Naive B cell (primary cell): ENCODE measurements at regions not wholly inside any gene's neighbourhood (a gene's known extent, or its start where the extent isn't known, plus 50 kb on each side); places are given as distances from the start of the nearest gene placed in this dataset.

Experiments
- ATAC-seq, 2 donors: fragments of 150-1000 bp; cut with Tn5 transposase; 2 replicates each; pipeline ENCODE4 v1.10.0; 2021; ENCODE audit warnings: low read depth in 2 of 2, mild to moderate bottlenecking in 2 of 2, moderate library complexity in 2 of 2
- DNase-seq: peaks from one replicate; pipeline ENCODE4 v3.0.0; 2022
- H3K27ac Mint-ChIP-seq, 6 donors: one replicate each; pipeline ENCODE4 v1.8.0; 2020 to 2022; ENCODE audit warnings: mild to moderate bottlenecking in 6 of 6, mixed read lengths in 6 of 6, moderate library complexity in 5 of 6, inconsistent platforms in 2 of 6
- H3K27me3 Mint-ChIP-seq, 3 donors: one replicate each; pipeline ENCODE4 v1.8.0; 2021 to 2022; ENCODE audit warnings: mixed read lengths in 3 of 3, mild to moderate bottlenecking in 1 of 3
- H3K36me3 Mint-ChIP-seq, 2 donors: one replicate each; pipeline ENCODE4 v1.8.0; 2020 to 2022; ENCODE audit warnings: mixed read lengths in 2 of 2, inconsistent platforms in 1 of 2, mild to moderate bottlenecking in 1 of 2
- H3K4me1 Mint-ChIP-seq, 3 donors: one replicate each; pipeline ENCODE4 v1.8.0; 2020 to 2022; ENCODE audit warnings: mixed read lengths in 3 of 3, inconsistent platforms in 1 of 3, mild to moderate bottlenecking in 1 of 3, moderate library complexity in 1 of 3
- H3K4me3 Mint-ChIP-seq, 8 donors: one replicate each; pipeline ENCODE4 v1.8.0; 2020 to 2022; ENCODE audit warnings: mild to moderate bottlenecking in 8 of 8, mixed read lengths in 8 of 8, moderate library complexity in 8 of 8, inconsistent platforms in 2 of 8
- H3K9me3 Mint-ChIP-seq, 7 donors: one replicate each; pipeline ENCODE4 v1.8.0; 2020 to 2022; ENCODE audit warnings: mixed read lengths in 7 of 7, mild to moderate bottlenecking in 5 of 7, inconsistent platforms in 2 of 7, moderate library complexity in 1 of 7

- no peak for ATAC-seq
- no peaks in the 10 kb centered on the region for H3K27me3 Mint-ChIP-seq
- peaks cover 4 to 16% (median 5%) of the 10 kb centered on the region in 3 donors for H3K4me1 Mint-ChIP-seq
- H3K36me3 Mint-ChIP-seq: peaks cover 7 to 12% of the 10 kb centered on the region in 2 donors
- no peak for DNase-seq
- no peak overlapping the region for H3K4me3 Mint-ChIP-seq
- H3K9me3 Mint-ChIP-seq: peaks cover 0 to 3% (median 0%) of the 10 kb centered on the region in 7 donors
- peak overlapping the region in 2 of 6 donors; percentile 61 to 69 for H3K27ac Mint-ChIP-seq
These were observed 223.6 kb downstream of the TM9SF2 start for GRCh38 chr13:99724633-99725517.

GRCh38 chr13:99723878-99724277, 222.6 kb downstream of the TM9SF2 start:
- peaks cover 4 to 16% (median 5%) of the 10 kb centered on the region in 3 donors for H3K4me1 Mint-ChIP-seq
- no peak overlapping the region for H3K4me3 Mint-ChIP-seq
- DNase-seq (no peak), ATAC-seq (no peak)
- H3K27ac Mint-ChIP-seq: no peak overlapping the region
- no peaks in the 10 kb centered on the region for H3K27me3 Mint-ChIP-seq
- peaks cover 0 to 3% (median 0%) of the 10 kb centered on the region in 7 donors for H3K9me3 Mint-ChIP-seq
- peaks cover 7 to 12% of the 10 kb centered on the region in 2 donors for H3K36me3 Mint-ChIP-seq

GRCh38 chr13:99722931-99723330, 221.7 kb downstream of the TM9SF2 start:
- H3K4me1 Mint-ChIP-seq: peaks cover 4 to 16% (median 5%) of the 10 kb centered on the region in 3 donors
- no peaks in the 10 kb centered on the region for H3K27me3 Mint-ChIP-seq
- peak overlapping the region in 1 of 6 donors; percentile 80 for H3K27ac Mint-ChIP-seq
- H3K36me3 Mint-ChIP-seq: peaks cover 7 to 12% of the 10 kb centered on the region in 2 donors
- ATAC-seq (no peak), DNase-seq (no peak)
- peaks cover 0 to 3% (median 0%) of the 10 kb centered on the region in 7 donors for H3K9me3 Mint-ChIP-seq
- no peak overlapping the region for H3K4me3 Mint-ChIP-seq

GRCh38 chr13:99722338-99722818, 221.1 kb downstream of the TM9SF2 start:
- no peak for ATAC-seq
- Mint-ChIP-seq H3K4me1 (peaks cover 4 to 16% (median 5%) of the 10 kb centered on the region in 3 donors), H3K36me3 (peaks cover 7 to 12% of the 10 kb centered on the region in 2 donors), H3K27me3 (no peaks in the 10 kb centered on the region), H3K27ac (no peak overlapping the region), H3K9me3 (peaks cover 0 to 3% (median 0%) of the 10 kb centered on the region in 7 donors), H3K4me3 (no peak overlapping the region)
- DNase-seq: no peak

GRCh38 chr13:99721606-99722337, 220.5 kb downstream of the TM9SF2 start:
- Mint-ChIP-seq H3K4me3 (no peak overlapping the region), H3K4me1 (peaks cover 4 to 16% (median 5%) of the 10 kb centered on the region in 3 donors), H3K27ac (no peak overlapping the region), H3K27me3 (no peaks in the 10 kb centered on the region), H3K36me3 (peaks cover 7 to 12% of the 10 kb centered on the region in 2 donors), H3K9me3 (peaks cover 0 to 3% (median 0%) of the 10 kb centered on the region in 7 donors)
- ATAC-seq (no peak), DNase-seq (no peak)

- Mint-ChIP-seq H3K4me1 (peaks cover 5 to 16% (median 8%) of the 10 kb centered on the region in 3 donors), H3K36me3 (peaks cover 5 to 14% of the 10 kb centered on the region in 2 donors), H3K4me3 (peak overlapping the region in 1 of 8 donors; percentile 7), H3K9me3 (peaks cover 0 to 3% (median 0%) of the 10 kb centered on the region in 7 donors), H3K27ac (peak overlapping the region in 1 of 6 donors; percentile 26), H3K27me3 (no peaks in the 10 kb centered on the region)
- DNase-seq (no peak), ATAC-seq (no peak)
These were observed 216.8 kb downstream of the TM9SF2 start for GRCh38 chr13:99717959-99718674.

- Mint-ChIP-seq H3K27ac (no peak overlapping the region), H3K27me3 (no peaks in the 10 kb centered on the region), H3K36me3 (peaks cover 0 to 4% of the 10 kb centered on the region in 2 donors), H3K9me3 (no peaks in the 10 kb centered on the region), H3K4me1 (peaks cover 0 to 3% (median 0%) of the 10 kb centered on the region in 3 donors), H3K4me3 (no peak overlapping the region)
- ATAC-seq: no peak
- DNase-seq: no peak
These were observed 207.9 kb downstream of the TM9SF2 start for GRCh38 chr13:99709134-99709533.

- Mint-ChIP-seq H3K9me3 (no peaks in the 10 kb centered on the region), H3K4me1 (no peaks in the 10 kb centered on the region), H3K36me3 (peaks cover 0 to 7% of the 10 kb centered on the region in 2 donors), H3K4me3 (no peak overlapping the region), H3K27ac (no peak overlapping the region), H3K27me3 (no peaks in the 10 kb centered on the region)
- ATAC-seq (no peak), DNase-seq (no peak)
These were observed 203.1 kb downstream of the TM9SF2 start for GRCh38 chr13:99704390-99704789.

- Mint-ChIP-seq H3K36me3 (peaks cover 0 to 7% of the 10 kb centered on the region in 2 donors), H3K9me3 (no peaks in the 10 kb centered on the region), H3K27ac (no peak overlapping the region), H3K4me3 (no peak overlapping the region), H3K4me1 (no peaks in the 10 kb centered on the region), H3K27me3 (no peaks in the 10 kb centered on the region)
- DNase-seq (no peak), ATAC-seq (no peak)
These were observed 202.6 kb downstream of the TM9SF2 start for GRCh38 chr13:99703908-99704307.

GRCh38 chr13:99702687-99703319, 201.5 kb downstream of the TM9SF2 start:
- Mint-ChIP-seq H3K27ac (no peak overlapping the region), H3K4me3 (no peak overlapping the region), H3K36me3 (peaks cover 0 to 7% of the 10 kb centered on the region in 2 donors), H3K9me3 (no peaks in the 10 kb centered on the region), H3K27me3 (no peaks in the 10 kb centered on the region), H3K4me1 (no peaks in the 10 kb centered on the region)
- DNase-seq: no peak
- no peak for ATAC-seq

- H3K36me3 Mint-ChIP-seq: peaks cover 0 to 7% of the 10 kb centered on the region in 2 donors
- no peaks in the 10 kb centered on the region for H3K9me3 Mint-ChIP-seq
- no peaks in the 10 kb centered on the region for H3K4me1 Mint-ChIP-seq
- ATAC-seq (no peak), DNase-seq (no peak)
- H3K27ac Mint-ChIP-seq: no peak overlapping the region
- no peak overlapping the region for H3K4me3 Mint-ChIP-seq
- H3K27me3 Mint-ChIP-seq: no peaks in the 10 kb centered on the region
These were observed 199.2 kb downstream of the TM9SF2 start for GRCh38 chr13:99700468-99700867.

- Mint-ChIP-seq H3K9me3 (no peaks in the 10 kb centered on the region), H3K4me1 (no peaks in the 10 kb centered on the region), H3K36me3 (peaks cover 0 to 7% of the 10 kb centered on the region in 2 donors), H3K27ac (no peak overlapping the region), H3K27me3 (no peaks in the 10 kb centered on the region), H3K4me3 (no peak overlapping the region)
- no peak for ATAC-seq
- DNase-seq: no peak
These were observed 197.5 kb downstream of the TM9SF2 start for GRCh38 chr13:99698816-99699099.
